ENCODE measurements at regions not wholly inside any gene's neighbourhood (a gene's known extent, or its start where the extent isn't known, plus 50 kb on each side); places are given as distances from the start of the nearest gene placed in this dataset.
A peak's percentile ranks its signal among the peaks of the same experiment; 100 is the strongest.

DNA sequence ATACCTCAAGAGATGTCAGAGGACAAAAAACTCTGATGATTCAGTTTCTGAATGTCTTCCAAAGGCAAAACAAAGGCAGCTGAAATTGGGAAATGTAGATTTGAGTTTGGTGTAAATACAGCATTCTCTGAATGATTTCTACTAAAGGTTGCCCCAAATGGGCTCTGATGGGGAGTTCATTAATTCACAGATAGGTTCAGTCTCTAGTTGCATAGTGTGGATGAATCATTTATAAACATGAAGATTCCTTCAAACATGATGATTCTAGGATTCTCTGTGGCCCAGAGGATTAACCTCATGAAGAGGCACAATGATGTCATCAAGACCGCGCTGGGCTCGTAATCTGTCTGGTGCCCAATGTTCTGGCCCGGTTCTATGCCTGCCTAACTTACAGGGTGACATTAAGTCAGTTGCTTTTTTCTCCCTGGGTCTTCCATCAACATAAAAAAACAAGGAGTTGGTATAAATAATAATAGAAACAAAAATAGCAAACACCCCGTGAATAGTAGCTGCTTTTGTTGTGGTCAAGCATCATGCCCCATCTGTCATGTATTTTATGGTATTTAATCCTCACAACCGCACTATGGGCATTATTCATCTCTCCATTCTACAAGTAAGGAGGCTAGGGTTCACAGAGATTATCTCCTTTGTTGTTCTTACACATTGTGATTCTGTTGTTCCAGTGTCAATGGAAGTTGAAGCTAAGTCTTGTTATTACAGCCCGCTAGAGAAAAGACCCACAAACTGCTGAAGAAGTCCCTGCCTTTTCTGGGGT is 509.6 kb upstream of the USP24 start:
- no peaks in the 10 kb centered on the region for H3K79me2 ChIP-seq (ENCODE audit: low read depth)
- intact Hi-C loops (cut with micrococcal nuclease; ENCODE audit: unreplicated experiment): loop anchor here (2.0 to 5.0 kb wide), 2 partner anchors 604 to 653 kb away; no protein-coding TSS in a partner anchor
- H3K9me2 ChIP-seq (ENCODE audit: insufficient read depth): no peaks in the 10 kb centered on the region
- H3F3A ChIP-seq (ENCODE audit: insufficient read depth, low read depth): peaks cover 30% of the 10 kb centered on the region
- ChIA-PET CTCF (no interaction called here), POLR2A (ENCODE audit: unreplicated experiment) (interaction anchor here (0.5 to 0.6 kb wide), 2 partner anchors 80 to 95 kb away, joined by 3 to 10 read pairs; no protein-coding TSS in a partner anchor)
- no TSS peak for BruUV-seq (replicated peaks)
- H3K9me3 ChIP-seq (ENCODE audit: insufficient read depth, low read depth): no peaks in the 10 kb centered on the region; the same call in 1 of the 2 replicates
- H3K4me1 ChIP-seq (replicated peaks; ENCODE audit: insufficient read depth): peaks cover 48% of the 10 kb centered on the region
- no peaks in the 10 kb centered on the region for H3K27me3 ChIP-seq (ENCODE audit: insufficient read depth, low read depth)
- DNase-seq: no peak
- TF ChIP-seq CTCF (conservative IDR thresholded peaks at IDR 0.05): no peak
- no peak for TF ChIP-seq EZH2 (IDR thresholded peaks at IDR 0.05; ENCODE audit: low read depth)
- no peaks in the 10 kb centered on the region for H3K36me3 ChIP-seq (ENCODE audit: low read depth)
- no peak overlapping the region for H2AFZ ChIP-seq
- H3K4me2 ChIP-seq: peak overlapping the region; percentile 6; the same call in 1 of the 2 replicates
- H3K27ac ChIP-seq: peak overlapping the region; percentile 70
- H3K4me3 ChIP-seq: no peak overlapping the region
- H4K20me1 ChIP-seq (ENCODE audit: insufficient read depth): no peaks in the 10 kb centered on the region

DNA sequence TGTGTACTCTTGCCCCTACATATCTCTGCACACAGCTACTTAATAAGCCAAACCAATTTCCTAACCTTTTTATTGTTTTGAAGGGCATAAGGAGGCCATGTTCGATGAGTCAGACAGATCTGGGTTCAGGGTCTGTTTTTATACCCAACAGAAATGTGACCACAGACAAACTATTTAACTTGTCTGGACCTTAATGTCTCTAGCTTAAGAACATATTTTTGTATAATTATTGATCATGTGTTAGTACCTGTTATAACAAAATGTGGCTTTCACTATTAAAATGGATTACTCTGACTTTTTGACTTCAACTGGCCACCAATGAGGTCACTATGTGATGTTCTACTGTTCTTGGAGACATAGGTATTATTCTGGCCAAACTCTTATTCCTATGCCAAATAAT is 507.8 kb upstream of the USP24 start:
- no peaks in the 10 kb centered on the region; the same call in 1 of the 2 replicates for H3K9me3 ChIP-seq (ENCODE audit: insufficient read depth, low read depth)
- H3K4me3 ChIP-seq: no peak overlapping the region
- H3K9me2 ChIP-seq (ENCODE audit: insufficient read depth): no peaks in the 10 kb centered on the region
- no peak overlapping the region for H3K27ac ChIP-seq
- no TSS peak for BruUV-seq (replicated peaks)
- H4K20me1 ChIP-seq (ENCODE audit: insufficient read depth): no peaks in the 10 kb centered on the region
- no peaks in the 10 kb centered on the region for H3K36me3 ChIP-seq (ENCODE audit: low read depth)
- intact Hi-C loops (cut with micrococcal nuclease; ENCODE audit: unreplicated experiment): no loop called here
- H3F3A ChIP-seq (ENCODE audit: insufficient read depth, low read depth): peaks cover 45% of the 10 kb centered on the region
- no peak for TF ChIP-seq EZH2 (IDR thresholded peaks at IDR 0.05; ENCODE audit: low read depth)
- no peak for TF ChIP-seq CTCF (conservative IDR thresholded peaks at IDR 0.05)
- H3K4me1 ChIP-seq (replicated peaks; ENCODE audit: insufficient read depth): peaks cover 65% of the 10 kb centered on the region
- DNase-seq: no peak
- no peaks in the 10 kb centered on the region for H3K79me2 ChIP-seq (ENCODE audit: low read depth)
- POLR2A ChIA-PET (ENCODE audit: unreplicated experiment): interaction anchor here (0.7 kb wide), 1 partner anchor 19 kb away, joined by 5 read pairs; no protein-coding TSS in a partner anchor
- H2AFZ ChIP-seq: no peak overlapping the region
- H3K4me2 ChIP-seq: no peak overlapping the region
- no peaks in the 10 kb centered on the region for H3K27me3 ChIP-seq (ENCODE audit: insufficient read depth, low read depth)
- CTCF ChIA-PET: no interaction called here

GRCh38 chr1:55720261-55720660 is 505.1 kb upstream of the USP24 start:
- Histone ChIP-seq H3K9me2 (ENCODE audit: insufficient read depth) (no peaks in the 10 kb centered on the region), H4K20me1 (ENCODE audit: insufficient read depth) (no peaks in the 10 kb centered on the region), H3K4me2 (peak overlapping the region; percentile 58; the same call in 1 of the 2 replicates), H3K4me3 (no peak overlapping the region), H3F3A (ENCODE audit: insufficient read depth, low read depth) (peaks cover 33% of the 10 kb centered on the region), H3K4me1 (replicated peaks; ENCODE audit: insufficient read depth) (peaks cover 50% of the 10 kb centered on the region), H3K79me2 (ENCODE audit: low read depth) (no peaks in the 10 kb centered on the region), H3K36me3 (ENCODE audit: low read depth) (no peaks in the 10 kb centered on the region), H3K27ac (peak overlapping the region; percentile 92), H3K27me3 (ENCODE audit: insufficient read depth, low read depth) (no peaks in the 10 kb centered on the region), H3K9me3 (ENCODE audit: insufficient read depth, low read depth) (no peaks in the 10 kb centered on the region; the same call in 1 of the 2 replicates), H2AFZ (no peak overlapping the region)
- ChIA-PET POLR2A (ENCODE audit: unreplicated experiment) (no interaction called here), CTCF (no interaction called here)
- no TSS peak for BruUV-seq (replicated peaks)
- DNase-seq: no peak
- TF ChIP-seq EZH2 (IDR thresholded peaks at IDR 0.05; ENCODE audit: low read depth) (no peak), CTCF (conservative IDR thresholded peaks at IDR 0.05) (no peak)
- intact Hi-C loops (cut with micrococcal nuclease; ENCODE audit: unreplicated experiment): no loop called here
